Endothelial cell of umbilical vein (primary cell): ENCODE measurements at regions not wholly inside any gene's neighbourhood (a gene's known extent, or its start where the extent isn't known, plus 50 kb on each side); places are given as distances from the start of the nearest gene placed in this dataset.

Source experiments
- BruUV-seq: library from RNA; stranded (reverse); fragments of 400-500 nt; replicated peaks from 2 replicates; lab custom pipeline; 2021; lab: Mats Ljungman, UMichigan
- CTCF ChIA-PET: fragments of 300-600, 350-600 bp; sonication (Branson Sonifier 250); formaldehyde crosslinking; loops from one replicate; lab custom pipeline; 2021; ENCODE audit warnings: antibody characterized with exemption, inconsistent platforms; lab: Charles Lee
- POLR2A ChIA-PET: fragments of 300-600, 350-600 bp; sonication (Branson Sonifier 250); formaldehyde crosslinking; loops from one replicate; lab custom pipeline; 2021; ENCODE audit warnings: antibody characterized with exemption, inconsistent platforms; lab: Charles Lee
- DNase-seq: peaks from one replicate; pipeline ENCODE4 v3.0.0-alpha.2; 2011; ENCODE audit warnings: low read depth, low spot score
- FAIRE-seq: peaks from 2 replicates; lab custom pipeline; 2011; peaks lifted over from hg19 to GRCh38; lab: Jason Lieb, UNC
- H2AFZ ChIP-seq: 2 replicates; pipeline ENCODE4 v1.6.0; 2012; ENCODE audit warnings: low read depth, low read length, control low read depth, inconsistent platforms
- H3K27ac ChIP-seq: 2 replicates; pipeline ENCODE4 v1.5.1; 2011; ENCODE audit warnings: low read depth, mild to moderate bottlenecking, control low read depth, low read length, moderate library complexity; ENCODE audit not compliant: insufficient read depth
- H3K27me3 ChIP-seq, 2 experiments: 2 replicates each; pipeline versions ENCODE4 v1.6.0 to v1.6.1; 2011; ENCODE audit warnings: low read length in 2 of 2, mixed read lengths in 1 of 2; ENCODE audit not compliant: control insufficient read depth in 2 of 2, insufficient read depth in 2 of 2
- H3K36me3 ChIP-seq, 2 experiments: 2 replicates in 1 of 2; 3 replicates in 1 of 2; pipeline ENCODE4 v1.5.1; 2011; ENCODE audit warnings: low read length in 2 of 2, mild to moderate bottlenecking in 1 of 2, moderate library complexity in 1 of 2; ENCODE audit not compliant: control insufficient read depth in 2 of 2, insufficient read depth in 2 of 2; ENCODE audit errors: extremely low read depth in 1 of 2
- H3K4me1 ChIP-seq: 3 replicates; pipeline ENCODE4 v1.5.1; 2011; ENCODE audit warnings: mild to moderate bottlenecking, low read length; ENCODE audit not compliant: control insufficient read depth, insufficient read depth; ENCODE audit errors: extremely low read depth
- H3K4me2 ChIP-seq: 2 replicates; pipeline ENCODE4 v1.6.1; 2011; ENCODE audit warnings: low read length, control low read depth, mixed read lengths; ENCODE audit not compliant: insufficient read depth
- H3K4me3 ChIP-seq, 3 experiments: fragments of 200-600 bp in 1 of 3; sonication (generic), shearing (Covaris generic) in 1 of 3; replicated peaks in 1 of 3; 2 replicates each; pipeline ENCODE4 v1.5.1; 2011 to 2016; ENCODE audit warnings: control low read depth in 3 of 3, low read length in 3 of 3, mild to moderate bottlenecking in 2 of 3, inconsistent platforms in 1 of 3, low read depth in 1 of 3, moderate library complexity in 1 of 3; ENCODE audit not compliant: insufficient read depth in 1 of 3
- H3K79me2 ChIP-seq: 2 replicates; pipeline ENCODE4 v1.6.0; 2012; ENCODE audit warnings: low read length, inconsistent platforms; ENCODE audit not compliant: control insufficient read depth, insufficient read depth
- H3K9ac ChIP-seq: replicated peaks from 2 replicates; pipeline ENCODE3; 2011; ENCODE audit warnings: low read length, control low read depth; ENCODE audit not compliant: insufficient read depth; ENCODE audit errors: extremely low read depth
- H3K9me1 ChIP-seq: replicated peaks from 3 replicates; pipeline ENCODE4 v1.6.0; 2011; ENCODE audit warnings: mild to moderate bottlenecking, low read length; ENCODE audit not compliant: control insufficient read depth, insufficient read depth; ENCODE audit errors: extremely low read depth
- H3K9me3 ChIP-seq: replicated peaks from 2 replicates; pipeline ENCODE4 v1.5.1; 2012; ENCODE audit warnings: low read length, inconsistent platforms; ENCODE audit not compliant: control insufficient read depth, insufficient read depth
- H4K20me1 ChIP-seq: replicated peaks from 2 replicates; pipeline ENCODE3; 2011; ENCODE audit warnings: mild to moderate bottlenecking, low read length; ENCODE audit not compliant: control insufficient read depth, insufficient read depth; ENCODE audit errors: extremely low read depth
- EZH2 ChIP-seq: IDR thresholded peaks from 2 replicates; pipeline ENCODE4 v1.6.1; 2012; ENCODE audit warnings: borderline replicate concordance, low read depth, mild to moderate bottlenecking, moderate library complexity, low read length, inconsistent platforms; ENCODE audit not compliant: severe bottlenecking
- FOS ChIP-seq: IDR thresholded peaks from 2 replicates; pipeline ENCODE4 v1.6.1; 2011; ENCODE audit warnings: mild to moderate bottlenecking, low read length, moderate library complexity, borderline replicate concordance; ENCODE audit not compliant: insufficient read depth
- GATA2 ChIP-seq: IDR thresholded peaks from 2 replicates; pipeline ENCODE4 v1.7.0; 2011; ENCODE audit warnings: low read depth, mild to moderate bottlenecking, moderate library complexity, mixed read lengths, low read length; ENCODE audit not compliant: insufficient read length, insufficient read depth
- JUN ChIP-seq: IDR thresholded peaks from 2 replicates; pipeline ENCODE4 v1.6.1; 2011; ENCODE audit warnings: borderline replicate concordance, low read depth; ENCODE audit not compliant: insufficient read length, insufficient read depth
- MYC ChIP-seq: IDR thresholded peaks from one replicate; pipeline ENCODE4 v1.6.1; 2011; ENCODE audit warnings: mild to moderate bottlenecking, low read depth, low read length
- POLR2A ChIP-seq: IDR thresholded peaks from 2 replicates; pipeline ENCODE4 v1.6.1; 2012; ENCODE audit warnings: low read depth, mild to moderate bottlenecking, control low read depth, low read length
- POLR2AphosphoS5 ChIP-seq: IDR thresholded peaks from 2 replicates; pipeline ENCODE4 v1.6.1; 2012; ENCODE audit warnings: low read depth, mild to moderate bottlenecking, control low read depth, low read length, moderate library complexity; ENCODE audit not compliant: insufficient read depth
- dilution Hi-C: fragments of 300-500 bp; cut with MboI; formaldehyde crosslinking; loops from one replicate; pipeline ENCODE4 v1.15.0; 2019; ENCODE audit warnings: low sequenced_read_pairs; ENCODE audit not compliant: extremely low pct_ligation_motif_present
- intact Hi-C: fragments of 100-400 bp; cut with micrococcal nuclease; formaldehyde crosslinking; loops from one replicate; pipeline ENCODE4 v1.10.0; 2022
- TF ChIP-seq, protein P1 (sequence below), 2 donors: IDR thresholded peaks; 1 replicate in 1 of 2; 2 replicates in 1 of 2; pipeline ENCODE4 v1.5.1; 2011; ENCODE audit warnings: low read length in 2 of 2, mild to moderate bottlenecking in 2 of 2, moderate library complexity in 2 of 2, control low read depth in 1 of 2, inconsistent platforms in 1 of 2, low read depth in 1 of 2; ENCODE audit not compliant: insufficient read depth in 1 of 2; ENCODE audit errors: extremely low read depth in 1 of 2
- TF ChIP-seq, protein P2 (sequence below): IDR thresholded peaks from 2 replicates; pipeline ENCODE4 v1.6.1; 2011; ENCODE audit not compliant: insufficient read depth, insufficient read length

DNA sequence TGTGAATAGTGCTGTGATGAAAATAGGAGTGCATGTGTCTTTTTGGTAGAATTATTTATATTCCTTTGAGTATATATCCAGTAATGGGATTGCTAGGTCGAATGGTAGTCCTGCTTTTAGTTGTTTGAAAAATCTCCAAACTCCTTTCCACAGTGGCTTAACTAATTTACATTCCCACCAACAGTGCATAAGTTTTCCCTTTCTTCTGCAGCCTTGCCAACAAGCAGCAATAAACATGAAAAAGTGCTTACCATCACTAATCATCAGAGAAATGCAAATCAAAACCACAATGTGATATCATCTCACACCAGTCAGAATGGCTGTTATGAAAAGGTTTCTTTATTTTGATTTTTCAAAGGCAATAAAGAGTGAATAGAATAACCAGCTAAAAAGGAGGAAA lies 1105.9 kb downstream of the NAALADL2 start:
- H3K4me1 ChIP-seq: no peaks in the 10 kb centered on the region
- intact Hi-C loops: no loop called here
- H3K4me3 ChIP-seq: no peak overlapping the region
- no peak overlapping the region for H3K27ac ChIP-seq
- no peak overlapping the region for H3K4me2 ChIP-seq
- POLR2A ChIA-PET: no interaction called here
- H2AFZ ChIP-seq: no peak overlapping the region
- no peaks in the 10 kb centered on the region for H3K9me1 ChIP-seq
- no peaks in the 10 kb centered on the region for H3K9me3 ChIP-seq
- no peak for TF ChIP-seq GATA2
- no peak for TF ChIP-seq FOS
- no peak for TF ChIP-seq POLR2AphosphoS5
- TF ChIP-seq POLR2A: no peak
- no peak for TF ChIP-seq JUN
- TF ChIP-seq, protein P1, sequence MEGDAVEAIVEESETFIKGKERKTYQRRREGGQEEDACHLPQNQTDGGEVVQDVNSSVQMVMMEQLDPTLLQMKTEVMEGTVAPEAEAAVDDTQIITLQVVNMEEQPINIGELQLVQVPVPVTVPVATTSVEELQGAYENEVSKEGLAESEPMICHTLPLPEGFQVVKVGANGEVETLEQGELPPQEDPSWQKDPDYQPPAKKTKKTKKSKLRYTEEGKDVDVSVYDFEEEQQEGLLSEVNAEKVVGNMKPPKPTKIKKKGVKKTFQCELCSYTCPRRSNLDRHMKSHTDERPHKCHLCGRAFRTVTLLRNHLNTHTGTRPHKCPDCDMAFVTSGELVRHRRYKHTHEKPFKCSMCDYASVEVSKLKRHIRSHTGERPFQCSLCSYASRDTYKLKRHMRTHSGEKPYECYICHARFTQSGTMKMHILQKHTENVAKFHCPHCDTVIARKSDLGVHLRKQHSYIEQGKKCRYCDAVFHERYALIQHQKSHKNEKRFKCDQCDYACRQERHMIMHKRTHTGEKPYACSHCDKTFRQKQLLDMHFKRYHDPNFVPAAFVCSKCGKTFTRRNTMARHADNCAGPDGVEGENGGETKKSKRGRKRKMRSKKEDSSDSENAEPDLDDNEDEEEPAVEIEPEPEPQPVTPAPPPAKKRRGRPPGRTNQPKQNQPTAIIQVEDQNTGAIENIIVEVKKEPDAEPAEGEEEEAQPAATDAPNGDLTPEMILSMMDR (IDR thresholded peaks at IDR 0.05; ENCODE audit: extremely low read depth in 1 of 2, insufficient read depth in 1 of 2, low read depth in 1 of 2, low read length in 2 of 2): no peak
- TF ChIP-seq MYC: no peak
- TF ChIP-seq EZH2: no peak
- TF ChIP-seq, protein P2, sequence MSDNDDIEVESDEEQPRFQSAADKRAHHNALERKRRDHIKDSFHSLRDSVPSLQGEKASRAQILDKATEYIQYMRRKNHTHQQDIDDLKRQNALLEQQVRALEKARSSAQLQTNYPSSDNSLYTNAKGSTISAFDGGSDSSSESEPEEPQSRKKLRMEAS: no peak
- no peak overlapping the region for H3K9ac ChIP-seq
- BruUV-seq: no TSS peak
- H3K36me3 ChIP-seq: no peaks in the 10 kb centered on the region
- no peak for DNase-seq
- H4K20me1 ChIP-seq: no peaks in the 10 kb centered on the region
- CTCF ChIA-PET: no interaction called here
- FAIRE-seq: no peak
- H3K79me2 ChIP-seq: no peaks in the 10 kb centered on the region
- H3K27me3 ChIP-seq: no peaks in the 10 kb centered on the region
- dilution Hi-C loops: no loop called here
